ENCODE measurements at regions not wholly inside any gene's neighbourhood (a gene's known extent, or its start where the extent isn't known, plus 50 kb on each side); places are given as distances from the start of the nearest gene placed in this dataset.

DNA sequence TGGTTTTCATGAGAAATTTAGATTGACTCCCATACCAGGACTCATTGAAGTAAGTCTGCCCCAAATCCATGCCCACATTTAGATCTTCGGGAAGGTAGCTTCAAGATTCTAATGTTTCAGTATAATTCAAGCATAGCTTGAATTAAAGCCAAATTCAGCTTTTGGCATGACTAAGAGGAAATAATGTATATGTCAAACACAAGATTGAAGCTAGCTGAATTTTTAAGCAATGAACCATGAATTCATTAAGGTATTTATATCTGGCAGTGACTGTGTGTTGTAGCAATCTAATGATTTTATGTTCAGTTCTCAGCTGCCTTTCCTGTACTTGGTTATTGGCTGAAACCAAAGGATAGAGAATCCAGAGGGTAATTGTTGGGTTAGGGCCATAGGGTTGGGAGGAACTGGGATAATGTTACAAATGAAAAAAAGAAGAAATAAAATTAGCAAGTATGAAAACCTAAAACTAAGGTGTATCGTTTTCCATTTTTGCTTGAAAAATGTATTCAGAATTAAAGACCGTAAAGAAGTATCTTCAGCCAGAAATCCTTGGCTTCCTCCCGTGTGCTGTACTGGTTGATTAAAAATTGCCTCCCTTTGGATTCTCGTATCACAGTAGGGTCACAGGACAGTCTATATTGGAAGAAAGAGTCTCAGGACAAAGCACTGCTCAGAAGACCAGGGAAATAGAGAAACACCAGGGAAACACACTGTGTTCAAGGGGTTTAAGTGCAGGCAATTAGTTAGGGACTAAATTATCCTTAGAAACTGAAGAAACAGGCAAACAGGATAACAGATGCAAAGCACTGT, 119.0 kb upstream of the FN1 start:
- H3K36me3 ChIP-seq = no peaks in the 10 kb centered on the region
- H3K27ac ChIP-seq = no peak overlapping the region
- no peak for TF ChIP-seq CTCF (IDR thresholded peaks at IDR 0.05)
- H3K4me1 ChIP-seq (ENCODE audit: control insufficient read depth in 1 of 2, insufficient read depth in 1 of 2, low read depth in 1 of 2, low read length in 1 of 2) = no peaks in the 10 kb centered on the region
- H3K27me3 ChIP-seq = no peaks in the 10 kb centered on the region
- no peaks in the 10 kb centered on the region for H3K9me3 ChIP-seq
- H3K4me3 ChIP-seq (ENCODE audit: low read depth in 1 of 2, low read length in 1 of 2) = no peak overlapping the region

DNA sequence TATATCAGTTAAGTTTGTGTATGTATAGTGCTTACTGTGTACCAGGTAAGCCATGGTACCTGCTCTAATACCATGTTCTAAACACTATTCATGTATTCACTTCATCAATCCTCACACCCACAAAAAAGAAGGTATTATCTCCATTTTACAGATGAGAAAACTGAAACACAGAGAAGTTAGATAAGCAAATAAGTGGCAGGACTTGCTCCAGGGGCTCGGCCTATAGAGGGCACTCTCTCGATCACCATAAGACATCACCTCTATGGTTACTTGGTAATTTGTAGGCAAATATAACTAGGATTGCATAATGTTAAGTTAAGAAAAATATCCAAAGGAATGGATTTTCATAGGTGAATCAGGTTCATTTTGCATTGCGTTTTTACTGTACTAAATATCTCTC, 118.1 kb upstream of the FN1 start:
- Histone ChIP-seq H3K4me1 (ENCODE audit: control insufficient read depth in 1 of 2, insufficient read depth in 1 of 2, low read depth in 1 of 2, low read length in 1 of 2) (no peaks in the 10 kb centered on the region), H3K27ac (no peak overlapping the region), H3K9me3 (no peaks in the 10 kb centered on the region), H3K36me3 (no peaks in the 10 kb centered on the region), H3K27me3 (no peaks in the 10 kb centered on the region), H3K4me3 (ENCODE audit: low read depth in 1 of 2, low read length in 1 of 2) (no peak overlapping the region)
- no peak for TF ChIP-seq CTCF (IDR thresholded peaks at IDR 0.05)

DNA sequence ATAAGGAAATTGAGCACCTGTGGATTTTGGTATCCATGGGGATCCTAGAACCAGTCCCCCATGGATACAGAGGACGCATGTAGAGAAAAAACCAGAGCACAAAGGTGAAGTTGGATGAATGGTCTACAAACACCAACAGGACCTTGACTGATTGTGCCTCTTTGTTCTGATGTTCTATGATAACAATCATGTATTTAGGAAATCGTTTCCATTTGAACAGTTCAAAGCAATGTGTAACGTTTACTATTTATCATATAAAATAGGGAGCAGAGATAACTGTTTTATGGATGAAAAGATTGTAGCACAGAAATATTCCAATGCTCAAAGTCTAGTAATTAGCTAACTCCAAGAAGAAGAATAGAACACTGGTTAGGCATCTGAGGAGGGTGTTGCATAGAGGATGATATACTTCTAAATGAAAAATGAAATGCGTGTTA, 116.3 kb upstream of the FN1 start:
- no peaks in the 10 kb centered on the region for H3K4me1 ChIP-seq (ENCODE audit: control insufficient read depth in 1 of 2, insufficient read depth in 1 of 2, low read depth in 1 of 2, low read length in 1 of 2)
- H3K9me3 ChIP-seq = no peaks in the 10 kb centered on the region
- no peak overlapping the region for H3K27ac ChIP-seq
- H3K27me3 ChIP-seq = no peaks in the 10 kb centered on the region
- H3K36me3 ChIP-seq = no peaks in the 10 kb centered on the region
- TF ChIP-seq CTCF (IDR thresholded peaks at IDR 0.05) = no peak
- no peak overlapping the region for H3K4me3 ChIP-seq (ENCODE audit: low read depth in 1 of 2, low read length in 1 of 2)

DNA sequence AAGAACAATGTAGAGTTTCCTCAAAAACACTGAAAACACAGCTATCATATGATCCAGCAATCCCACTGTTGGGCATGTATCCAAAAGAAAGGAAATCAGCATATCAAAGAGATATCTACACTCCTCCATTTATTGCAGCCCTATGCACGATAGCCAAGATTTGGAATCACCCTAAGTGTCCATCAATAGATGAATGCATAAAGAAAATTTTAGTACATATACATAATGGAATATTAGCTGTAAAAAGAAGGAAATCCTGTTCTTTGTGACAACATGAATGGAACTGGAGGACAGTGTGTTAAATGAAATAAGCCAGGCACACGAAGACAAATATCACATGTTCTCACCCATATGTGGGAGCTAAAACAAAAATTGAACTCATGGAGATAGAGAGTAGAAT, 114.5 kb upstream of the FN1 start:
- H3K36me3 ChIP-seq = no peaks in the 10 kb centered on the region
- no peaks in the 10 kb centered on the region for H3K27me3 ChIP-seq
- no peaks in the 10 kb centered on the region for H3K9me3 ChIP-seq
- no peak overlapping the region for H3K4me3 ChIP-seq (ENCODE audit: low read depth in 1 of 2, low read length in 1 of 2)
- H3K4me1 ChIP-seq (ENCODE audit: control insufficient read depth in 1 of 2, insufficient read depth in 1 of 2, low read depth in 1 of 2, low read length in 1 of 2) = no peaks in the 10 kb centered on the region
- no peak overlapping the region for H3K27ac ChIP-seq
- TF ChIP-seq CTCF (IDR thresholded peaks at IDR 0.05) = no peak

GRCh38 chr2:215548714-215549113, 112.8 kb upstream of the FN1 start:
- H3K4me3 ChIP-seq (ENCODE audit: low read depth in 1 of 2, low read length in 1 of 2) = no peak overlapping the region
- no peaks in the 10 kb centered on the region for H3K36me3 ChIP-seq
- H3K27ac ChIP-seq = no peak overlapping the region
- no peaks in the 10 kb centered on the region for H3K27me3 ChIP-seq
- no peak for TF ChIP-seq CTCF (IDR thresholded peaks at IDR 0.05)
- H3K4me1 ChIP-seq (ENCODE audit: control insufficient read depth in 1 of 2, insufficient read depth in 1 of 2, low read depth in 1 of 2, low read length in 1 of 2) = no peaks in the 10 kb centered on the region
- H3K9me3 ChIP-seq = no peaks in the 10 kb centered on the region
